WERI-Rb-1 (cell line): ENCODE measurements at regions not wholly inside any gene's neighbourhood (a gene's known extent, or its start where the extent isn't known, plus 50 kb on each side); places are given as distances from the start of the nearest gene placed in this dataset.

Experiments used
- DNase-seq: peaks from one replicate; pipeline ENCODE4 v3.0.0-alpha.2; 2020
- H3K27ac ChIP-seq: fragments of 250-450 bp; sonication (Bioruptor Pico); 2 replicates; pipeline ENCODE4 v1.5.1; 2020; ENCODE audit warnings: mild to moderate bottlenecking, moderate library complexity
- H3K27me3 ChIP-seq: fragments of 250-450 bp; sonication (Bioruptor Pico); 2 replicates; pipeline ENCODE4 v1.5.1; 2021; ENCODE audit warnings: mild to moderate bottlenecking, low read depth, moderate library complexity; ENCODE audit not compliant: insufficient read depth, severe bottlenecking
- H3K36me3 ChIP-seq: fragments of 250-450 bp; sonication (Bioruptor Pico); 2 replicates; pipeline ENCODE4 v1.5.1; 2020; ENCODE audit warnings: mild to moderate bottlenecking, moderate library complexity
- H3K4me3 ChIP-seq: 2 replicates; pipeline ENCODE4 v1.5.1; 2011; ENCODE audit warnings: low read depth, mild to moderate bottlenecking, control low read depth, low read length
- H3K9me3 ChIP-seq: fragments of 250-450 bp; sonication (Bioruptor Pico); 2 replicates; pipeline ENCODE4 v1.5.1; 2021; ENCODE audit warnings: mild to moderate bottlenecking, moderate library complexity; ENCODE audit not compliant: severe bottlenecking
- CTCF ChIP-seq: IDR thresholded peaks from 2 replicates; pipeline ENCODE4 v1.5.1; 2011; ENCODE audit warnings: low read depth, mild to moderate bottlenecking, control low read depth, inconsistent platforms, low read length

GRCh38 chr12:94033101-94033500, 115.3 kb upstream of the PLXNC1 start:
- H3K27ac ChIP-seq, result no peak overlapping the region

GRCh38 chr12:94033784-94034183, 114.6 kb upstream of the PLXNC1 start:
- no peak for DNase-seq
- TF ChIP-seq CTCF, result no peak
- H3K9me3 ChIP-seq, result peaks cover 6% of the 10 kb centered on the region
- H3K36me3 ChIP-seq, result no peaks in the 10 kb centered on the region
- no peaks in the 10 kb centered on the region for H3K27me3 ChIP-seq
- no peak overlapping the region for H3K27ac ChIP-seq
- no peak overlapping the region for H3K4me3 ChIP-seq

More at GRCh38 chr12:94033101-94033500, 115.3 kb upstream of the PLXNC1 start:
- no peak overlapping the region for H3K4me3 ChIP-seq
- TF ChIP-seq CTCF, result no peak
- H3K27me3 ChIP-seq, result no peaks in the 10 kb centered on the region
- H3K36me3 ChIP-seq, result no peaks in the 10 kb centered on the region
- H3K9me3 ChIP-seq, result peaks cover 6% of the 10 kb centered on the region
- DNase-seq, result no peak

DNA sequence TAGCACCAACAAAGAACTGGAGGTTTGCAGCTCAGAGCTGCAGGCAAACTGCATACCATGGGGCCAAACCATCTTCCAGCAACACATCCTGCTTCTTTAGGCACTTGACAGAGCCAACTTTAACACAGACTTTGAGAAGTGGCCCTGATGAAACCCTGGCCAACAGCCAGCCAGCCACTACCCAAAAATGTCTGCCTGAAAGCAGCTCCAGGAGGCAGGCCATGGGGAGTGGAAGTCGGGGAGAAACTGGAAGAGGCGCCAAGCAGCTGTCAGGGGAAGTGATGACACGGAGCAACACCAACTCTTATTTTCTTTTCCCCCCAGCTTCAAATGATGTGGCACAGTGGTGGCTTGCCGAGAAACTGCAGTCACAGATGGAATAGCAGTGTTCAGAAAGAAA, 110.9 kb upstream of the PLXNC1 start:
- DNase-seq, result no peak
- TF ChIP-seq CTCF, result no peak
- Histone ChIP-seq H3K27ac (no peak overlapping the region), H3K9me3 (peaks cover 6% of the 10 kb centered on the region), H3K27me3 (no peaks in the 10 kb centered on the region), H3K36me3 (no peaks in the 10 kb centered on the region), H3K4me3 (no peak overlapping the region)

GRCh38 chr12:94038605-94039004, 109.8 kb upstream of the PLXNC1 start:
- DNase-seq, result no peak
- Histone ChIP-seq H3K27me3 (no peaks in the 10 kb centered on the region), H3K9me3 (peaks cover 6% of the 10 kb centered on the region), H3K36me3 (no peaks in the 10 kb centered on the region), H3K4me3 (no peak overlapping the region), H3K27ac (no peak overlapping the region)
- TF ChIP-seq CTCF, result no peak

GRCh38 chr12:94039199-94039840, 109.1 kb upstream of the PLXNC1 start:
- H3K27ac ChIP-seq, result no peak overlapping the region
- no peaks in the 10 kb centered on the region for H3K27me3 ChIP-seq
- no peak for TF ChIP-seq CTCF
- DNase-seq, result no peak
- peaks cover 6% of the 10 kb centered on the region for H3K9me3 ChIP-seq
- no peaks in the 10 kb centered on the region for H3K36me3 ChIP-seq
- H3K4me3 ChIP-seq, result no peak overlapping the region

DNA sequence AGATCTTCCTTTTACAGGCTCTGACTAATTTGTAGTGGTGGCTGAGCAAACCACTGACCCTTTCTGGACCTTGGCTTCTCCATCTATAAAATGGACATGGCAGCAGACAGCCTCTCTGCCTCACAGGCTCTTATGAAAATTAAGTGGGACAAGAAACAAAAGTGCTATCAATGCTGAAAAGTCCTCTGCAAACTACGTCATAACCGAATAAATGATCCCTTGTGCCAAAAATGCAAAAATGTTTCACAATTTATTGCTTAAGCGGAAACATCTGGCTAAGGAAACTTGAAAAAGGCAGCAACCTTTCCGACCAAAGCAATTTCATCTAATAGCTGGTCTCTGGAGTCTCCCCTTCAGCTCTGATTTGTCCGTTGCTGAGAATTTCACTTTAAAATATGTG, 108.5 kb upstream of the PLXNC1 start:
- no peaks in the 10 kb centered on the region for H3K36me3 ChIP-seq
- H3K4me3 ChIP-seq, result no peak overlapping the region
- no peak overlapping the region for H3K27ac ChIP-seq
- H3K9me3 ChIP-seq, result peaks cover 6% of the 10 kb centered on the region
- no peak for DNase-seq
- TF ChIP-seq CTCF, result no peak
- H3K27me3 ChIP-seq, result no peaks in the 10 kb centered on the region
